ENCODE measurements at regions not wholly inside any gene's neighbourhood (a gene's known extent, or its start where the extent isn't known, plus 50 kb on each side); places are given as distances from the start of the nearest gene placed in this dataset.
A peak's percentile ranks its signal among the peaks of the same experiment; 100 is the strongest.

- DNase-seq (ENCODE audit: low read depth): no peak
Observed at GRCh38 chr4:53694666-53695065, 103.4 kb upstream of the LNX1 start.

GRCh38 chr4:53693909-53694308 lies 102.6 kb upstream of the LNX1 start:
- no peak for DNase-seq (ENCODE audit: low read depth)

GRCh38 chr4:53693408-53693807 lies 102.1 kb upstream of the LNX1 start:
- DNase-seq (ENCODE audit: low read depth): no peak

- DNase-seq (ENCODE audit: low read depth): no peak
Observed at GRCh38 chr4:53688186-53688790, 97.0 kb upstream of the LNX1 start.

GRCh38 chr4:53686521-53686920 lies 95.2 kb upstream of the LNX1 start:
- no peak for DNase-seq (ENCODE audit: low read depth)

GRCh38 chr4:53684136-53685130 lies 93.1 kb upstream of the LNX1 start:
- no peak for DNase-seq (ENCODE audit: low read depth)

GRCh38 chr4:53682908-53683307 lies 91.6 kb upstream of the LNX1 start:
- DNase-seq (ENCODE audit: low read depth): no peak

GRCh38 chr4:53682196-53682595 lies 90.9 kb upstream of the LNX1 start:
- no peak for DNase-seq (ENCODE audit: low read depth)

- DNase-seq (ENCODE audit: low read depth): no peak
Observed at GRCh38 chr4:53680598-53680997, 89.3 kb upstream of the LNX1 start.

GRCh38 chr4:53680168-53680567 lies 88.9 kb upstream of the LNX1 start:
- no peak for DNase-seq (ENCODE audit: low read depth)

- DNase-seq (ENCODE audit: low read depth): no peak
Observed at GRCh38 chr4:53676402-53676871, 85.2 kb upstream of the LNX1 start.

GRCh38 chr4:53674903-53675302 lies 83.6 kb upstream of the LNX1 start:
- DNase-seq (ENCODE audit: low read depth): no peak

- DNase-seq (ENCODE audit: low read depth): no peak
Observed at GRCh38 chr4:53672873-53673272, 81.6 kb upstream of the LNX1 start.

GRCh38 chr4:53671757-53672156 lies 80.5 kb upstream of the LNX1 start:
- DNase-seq (ENCODE audit: low read depth): no peak

GRCh38 chr4:53659737-53660136 lies 68.5 kb upstream of the LNX1 start:
- DNase-seq (ENCODE audit: low read depth): no peak

GRCh38 chr4:53659112-53659511 lies 67.8 kb upstream of the LNX1 start:
- DNase-seq (ENCODE audit: low read depth): no peak

GRCh38 chr4:53658029-53658428 lies 66.7 kb upstream of the LNX1 start:
- no peak for DNase-seq (ENCODE audit: low read depth)

GRCh38 chr4:53656421-53656981 lies 65.2 kb upstream of the LNX1 start:
- DNase-seq (ENCODE audit: low read depth): peak; percentile 62

- DNase-seq (ENCODE audit: low read depth): no peak
Observed at GRCh38 chr4:53654300-53654758, 63.0 kb upstream of the LNX1 start.

GRCh38 chr4:53653484-53654053 lies 62.3 kb upstream of the LNX1 start:
- no peak for DNase-seq (ENCODE audit: low read depth)

GRCh38 chr4:53651156-53651735 lies 60.0 kb upstream of the LNX1 start:
- DNase-seq (ENCODE audit: low read depth): no peak

- DNase-seq (ENCODE audit: low read depth): no peak
Observed at GRCh38 chr4:53649357-53649756, 58.1 kb upstream of the LNX1 start.

Measured in forelimb muscle (tissue), 1 donor.